ENCODE measurements at regions not wholly inside any gene's neighbourhood (a gene's known extent, or its start where the extent isn't known, plus 50 kb on each side); places are given as distances from the start of the nearest gene placed in this dataset.
A peak's percentile ranks its signal among the peaks of the same experiment; 100 is the strongest.
"Not testable (repeated sequence)": the region's sequence is repeated elsewhere in the genome, so short reads cannot be mapped to it uniquely, and the experiment has no call there.

DNA sequence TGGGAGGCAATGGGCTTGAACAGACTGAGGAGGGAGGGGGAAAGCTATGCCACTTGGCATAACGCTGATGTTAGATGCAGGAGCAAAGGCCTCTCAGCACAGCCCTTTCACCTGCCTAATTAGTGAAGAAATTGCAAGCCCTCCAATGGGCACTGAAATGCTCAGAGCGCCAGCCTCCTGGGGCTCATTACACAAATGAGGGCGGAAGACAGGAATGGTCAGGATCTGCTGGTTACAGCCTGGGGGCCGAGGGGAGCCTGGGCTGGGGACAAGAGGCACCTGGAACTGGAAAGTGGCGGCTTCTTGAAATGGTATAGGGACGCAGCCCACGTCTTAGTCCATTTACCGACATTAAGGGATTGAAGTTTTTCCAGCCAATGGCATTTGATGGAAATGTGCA is 50.2 kb upstream of the PLET1 start:
- no peak for DNase-seq (ENCODE audit: low read depth)

DNA sequence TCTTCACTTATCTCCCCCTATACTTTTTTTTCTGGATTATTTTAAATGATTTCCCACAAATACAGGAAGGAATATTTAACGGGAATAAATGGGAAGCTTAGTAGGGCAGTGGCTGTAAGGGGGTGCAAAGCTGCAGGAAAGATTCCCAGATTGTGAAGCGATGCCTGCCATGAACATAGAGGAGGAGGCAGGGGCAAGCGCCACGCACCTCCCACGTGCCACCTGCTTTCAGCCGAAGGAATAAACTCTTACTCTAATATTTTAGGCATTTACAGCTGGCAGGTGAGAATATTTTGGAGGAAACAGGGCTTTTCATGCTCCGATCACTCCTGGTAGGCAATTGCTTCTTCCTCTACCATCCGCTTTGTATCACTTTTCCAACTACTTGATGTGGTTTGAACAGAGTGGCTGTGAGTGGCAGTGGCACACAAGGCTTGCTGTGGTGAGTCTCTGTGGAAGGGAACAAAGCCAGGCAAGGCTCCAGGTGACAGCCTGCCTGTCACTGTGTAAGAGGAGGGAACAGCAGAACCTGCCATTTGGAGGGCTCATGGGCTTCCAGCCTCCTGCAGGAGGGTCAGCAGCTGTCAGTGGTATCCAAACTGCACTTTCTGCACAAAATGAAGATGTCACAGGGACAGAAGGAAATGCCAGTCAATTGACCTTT is 54.5 kb upstream of the PLET1 start:
- DNase-seq (ENCODE audit: low read depth) = no peak

DNA sequence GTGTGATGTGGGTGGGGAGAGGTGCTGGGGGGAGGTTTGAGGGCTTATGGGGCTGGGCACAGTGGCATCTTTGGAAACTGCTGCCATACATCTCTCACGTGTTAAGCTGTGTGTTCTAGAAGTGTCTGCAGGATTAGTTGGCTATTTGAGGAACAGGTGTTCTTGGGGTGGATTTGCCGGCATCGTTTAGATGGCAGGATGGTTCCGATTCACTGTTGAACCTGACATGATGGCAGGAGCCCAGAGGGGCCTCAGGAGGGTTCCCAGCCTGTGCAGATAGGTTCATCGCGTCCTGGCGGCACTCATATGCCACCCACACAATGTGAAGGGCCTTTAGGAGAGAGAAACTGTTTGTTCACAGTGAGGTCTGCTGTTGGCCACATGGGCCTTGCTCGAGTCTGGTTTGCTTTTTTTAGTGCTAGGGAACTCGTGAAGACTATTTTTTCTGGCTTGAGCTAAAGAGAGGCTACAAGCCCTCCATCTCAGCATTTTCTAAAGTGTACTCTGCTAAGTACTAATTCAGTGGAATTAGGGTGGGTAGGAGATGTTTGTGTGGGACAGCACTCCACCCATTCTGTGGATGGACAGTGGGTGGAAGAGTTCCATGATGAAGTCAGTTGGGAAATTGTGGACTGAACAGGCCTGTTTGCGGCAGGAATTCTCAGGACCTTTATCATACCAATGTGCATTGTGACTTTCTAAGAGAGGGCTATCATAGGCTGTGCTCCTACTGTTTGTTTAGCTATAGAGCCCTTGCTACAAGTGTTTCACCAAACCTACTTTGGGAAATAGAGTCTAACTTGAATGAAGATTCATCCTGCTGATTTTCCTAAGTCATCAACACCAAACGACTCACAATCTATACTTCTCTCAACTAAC is 55.4 kb upstream of the PLET1 start:
- no peak for DNase-seq (ENCODE audit: low read depth)

DNA sequence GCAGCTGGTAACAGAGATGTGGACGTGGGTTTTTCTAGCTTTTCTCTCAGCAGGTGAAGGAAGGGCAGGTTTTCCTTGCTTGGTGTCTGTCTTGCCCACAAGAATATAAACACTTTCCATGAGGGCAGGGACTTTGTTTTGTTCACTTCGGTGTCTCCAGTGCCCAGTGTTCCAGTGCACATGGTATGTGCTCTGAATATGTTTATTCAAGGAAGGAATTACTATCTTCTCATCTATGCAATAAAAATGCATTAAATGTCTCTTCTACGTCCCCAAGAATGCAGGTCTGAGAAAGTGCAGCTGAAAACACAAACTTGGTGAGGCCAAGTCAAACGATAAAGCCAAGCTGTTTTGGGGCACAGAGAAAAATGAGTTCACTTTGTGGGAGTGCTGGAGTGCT is 56.3 kb upstream of the PLET1 start:
- no peak for DNase-seq (ENCODE audit: low read depth)

DNA sequence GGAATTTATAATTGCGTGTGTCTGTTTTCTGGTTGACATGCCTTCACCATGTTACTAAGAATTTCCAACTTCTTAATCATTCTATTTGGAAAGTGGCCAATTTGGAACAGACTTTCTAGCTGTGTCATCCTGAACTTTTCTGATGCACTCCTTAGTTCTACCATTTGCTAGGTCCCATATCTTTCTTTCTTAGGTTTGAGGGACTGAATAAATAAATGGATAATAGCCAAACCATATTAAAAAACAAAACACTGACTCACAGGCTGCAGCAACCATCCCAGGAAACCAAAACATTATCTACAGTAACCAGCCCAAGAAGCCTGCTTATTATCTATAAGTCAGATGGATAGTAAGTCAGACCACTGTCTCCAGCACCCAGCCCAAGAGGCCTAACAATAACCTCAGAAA is 57.5 kb upstream of the PLET1 start:
- peak; percentile 85 for DNase-seq (ENCODE audit: low read depth)

DNA sequence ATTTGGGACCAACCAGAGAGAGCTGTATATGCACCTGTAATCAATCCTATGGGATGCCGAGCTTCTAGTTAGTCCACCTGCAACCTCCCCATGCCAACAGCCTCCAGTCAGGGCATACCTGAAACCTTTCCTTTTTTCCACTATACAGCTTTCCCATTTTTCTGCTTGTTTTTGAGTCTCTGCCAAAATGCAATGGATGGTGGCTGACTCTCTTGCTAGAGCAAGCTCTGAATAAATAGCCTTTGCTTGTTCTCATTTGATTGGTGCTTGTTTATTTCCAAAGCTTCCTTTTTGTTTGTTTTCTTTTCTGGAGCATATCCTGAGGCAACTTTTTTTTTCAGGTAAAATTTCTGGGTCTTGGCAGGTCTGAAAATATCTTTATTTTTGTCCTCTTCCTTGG is 58.0 kb upstream of the PLET1 start:
- DNase-seq (ENCODE audit: low read depth) = no peak

DNA sequence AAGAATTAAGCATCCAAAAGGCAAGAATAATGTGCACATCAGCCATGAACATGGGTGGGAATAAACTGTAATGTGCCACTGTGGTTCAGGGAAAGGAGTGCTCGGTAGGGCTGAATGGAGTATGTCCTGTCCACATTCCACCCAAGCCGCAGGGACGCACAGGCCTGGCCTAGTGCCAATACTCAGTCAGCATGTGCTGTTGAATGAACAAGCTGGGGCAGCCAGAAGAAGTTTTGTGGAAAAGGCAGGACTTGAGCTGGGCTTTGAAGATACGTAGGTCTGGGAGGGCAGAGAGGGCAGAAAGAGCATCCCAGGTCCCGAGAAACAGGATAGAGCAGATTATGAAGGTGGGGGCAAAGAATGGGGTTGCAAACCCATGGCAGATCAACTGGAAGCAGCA is 60.0 kb upstream of the PLET1 start:
- peak; percentile 77 for DNase-seq (ENCODE audit: low read depth)

DNA sequence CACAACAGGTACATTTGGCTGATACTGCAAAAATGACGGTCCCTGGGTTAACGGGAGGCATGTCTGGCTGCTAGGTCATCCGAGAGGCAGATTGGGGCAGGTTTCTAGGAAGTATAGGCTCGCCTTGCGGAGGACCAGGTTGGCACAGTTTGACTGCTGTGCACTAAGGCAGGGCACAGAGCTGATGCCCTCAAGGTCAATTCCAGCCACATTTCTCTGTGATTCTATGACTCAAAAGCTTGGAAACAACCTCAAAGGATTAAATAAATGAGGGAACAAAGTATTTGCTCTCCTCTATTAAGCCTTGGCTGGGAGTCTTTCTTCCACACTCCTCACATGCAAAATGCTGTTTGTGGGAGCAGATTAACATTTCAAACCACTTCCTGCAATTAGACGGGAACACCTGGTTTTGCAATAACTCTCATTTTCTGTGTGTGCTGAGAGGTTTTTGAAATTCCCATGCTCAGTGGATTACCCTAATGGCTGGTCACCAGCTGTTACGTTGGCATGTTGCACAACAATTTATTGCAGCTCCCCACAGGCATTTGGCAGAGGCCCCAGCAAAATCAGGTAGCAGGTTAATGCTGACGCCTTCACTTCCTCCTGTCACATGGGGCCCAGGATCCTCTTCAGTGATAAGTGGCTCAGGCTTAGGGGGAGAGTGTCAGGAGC is 61.0 kb upstream of the PLET1 start:
- peak; percentile 48 for DNase-seq (ENCODE audit: low read depth)

DNA sequence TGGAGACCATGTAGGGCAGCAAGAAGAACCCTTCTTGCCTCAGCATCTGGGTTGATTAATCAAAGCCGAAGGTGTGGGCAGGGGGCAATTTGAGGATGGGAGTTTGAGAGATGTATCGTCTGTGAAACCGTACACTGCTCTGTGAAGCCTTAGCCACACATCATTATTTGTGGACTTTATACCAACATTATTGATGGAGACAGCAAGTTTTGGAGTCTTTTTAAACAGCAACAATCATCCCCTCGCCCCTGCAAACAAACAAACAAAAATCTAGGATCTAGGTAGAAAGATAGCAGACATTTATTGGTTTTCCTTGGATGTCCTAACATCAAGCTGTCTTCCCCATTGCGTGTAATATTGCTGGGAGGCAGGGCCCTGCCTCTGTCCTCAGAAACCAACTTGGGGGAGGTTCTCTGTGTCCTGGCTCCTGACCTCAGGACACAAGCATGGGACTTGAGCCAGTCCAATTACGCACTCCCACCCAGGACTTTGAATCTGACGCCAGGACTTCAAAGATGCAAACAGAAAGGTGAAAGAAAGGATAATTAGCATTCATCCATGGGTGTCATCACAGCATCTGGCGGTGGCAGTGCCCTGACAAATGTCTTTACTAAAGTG is 61.6 kb upstream of the PLET1 start:
- DNase-seq (ENCODE audit: low read depth) = no peak

DNA sequence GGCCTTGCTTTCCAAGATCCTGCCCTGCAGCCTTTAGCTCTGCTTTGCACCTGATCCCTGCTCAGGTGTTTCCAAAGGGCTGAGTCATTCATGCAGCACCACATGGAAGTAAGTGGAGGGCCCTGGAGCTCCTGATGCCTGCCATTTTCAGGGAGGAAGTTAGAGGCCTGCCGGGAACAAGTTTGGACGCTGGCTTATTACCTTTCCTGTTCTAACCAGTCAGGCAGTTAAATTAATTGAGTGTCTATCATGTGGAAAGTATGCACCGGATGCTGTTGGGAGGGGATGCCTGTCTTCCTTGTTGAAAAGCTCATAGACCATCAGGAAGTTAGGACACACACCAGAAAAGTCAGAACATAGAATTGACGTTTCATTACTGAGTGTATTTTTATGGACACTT is 73.7 kb upstream of the PLET1 start:
- no peak for DNase-seq (ENCODE audit: low read depth)

DNA sequence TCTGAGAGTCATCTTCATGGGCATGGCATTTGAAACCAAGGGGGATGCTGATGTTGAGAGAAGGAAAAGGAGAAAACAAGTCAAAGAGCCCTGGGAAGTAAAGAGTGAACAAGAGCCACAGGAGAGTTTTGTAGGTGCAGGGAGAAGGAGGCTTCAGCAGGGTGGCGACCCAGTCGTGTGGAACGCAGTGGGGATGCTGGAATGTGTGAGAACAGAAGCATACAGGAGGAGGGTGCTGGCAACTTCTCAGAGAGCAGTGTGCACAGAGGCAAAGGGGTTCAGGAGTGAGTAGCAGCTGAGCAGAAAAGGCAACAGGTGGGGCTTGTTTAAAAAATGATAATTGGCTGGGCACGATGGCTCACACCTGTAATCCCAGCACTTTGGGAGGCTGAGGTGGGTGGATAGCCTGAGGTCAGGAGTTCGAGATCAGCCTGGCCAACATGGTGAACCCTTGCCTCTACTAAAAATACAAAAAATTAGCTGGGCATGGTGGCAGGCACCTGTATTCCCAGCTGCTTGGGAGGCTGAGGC is 75.8 kb upstream of the PLET1 start:
- DNase-seq (ENCODE audit: low read depth) = no peak

DNA sequence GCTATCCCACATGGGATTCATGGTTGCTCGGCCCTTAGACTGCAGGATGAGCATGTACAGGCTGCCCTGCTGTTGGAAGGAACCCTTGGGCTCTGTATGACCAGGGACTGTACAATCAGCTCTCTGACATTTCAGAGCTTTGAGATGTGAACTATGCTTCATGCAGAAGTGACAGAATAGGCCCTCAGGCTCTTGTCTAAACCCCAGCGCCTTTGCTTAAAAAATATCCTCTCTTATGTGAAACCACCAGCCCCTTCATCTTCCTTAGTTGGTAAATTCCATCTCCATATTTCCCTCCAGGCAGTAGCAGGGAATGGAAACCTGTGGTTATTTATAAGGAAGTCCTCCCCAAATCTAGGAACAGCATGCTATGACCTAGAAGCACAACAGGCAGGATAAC is 78.9 kb upstream of the PLET1 start:
- no peak for DNase-seq (ENCODE audit: low read depth)

DNA sequence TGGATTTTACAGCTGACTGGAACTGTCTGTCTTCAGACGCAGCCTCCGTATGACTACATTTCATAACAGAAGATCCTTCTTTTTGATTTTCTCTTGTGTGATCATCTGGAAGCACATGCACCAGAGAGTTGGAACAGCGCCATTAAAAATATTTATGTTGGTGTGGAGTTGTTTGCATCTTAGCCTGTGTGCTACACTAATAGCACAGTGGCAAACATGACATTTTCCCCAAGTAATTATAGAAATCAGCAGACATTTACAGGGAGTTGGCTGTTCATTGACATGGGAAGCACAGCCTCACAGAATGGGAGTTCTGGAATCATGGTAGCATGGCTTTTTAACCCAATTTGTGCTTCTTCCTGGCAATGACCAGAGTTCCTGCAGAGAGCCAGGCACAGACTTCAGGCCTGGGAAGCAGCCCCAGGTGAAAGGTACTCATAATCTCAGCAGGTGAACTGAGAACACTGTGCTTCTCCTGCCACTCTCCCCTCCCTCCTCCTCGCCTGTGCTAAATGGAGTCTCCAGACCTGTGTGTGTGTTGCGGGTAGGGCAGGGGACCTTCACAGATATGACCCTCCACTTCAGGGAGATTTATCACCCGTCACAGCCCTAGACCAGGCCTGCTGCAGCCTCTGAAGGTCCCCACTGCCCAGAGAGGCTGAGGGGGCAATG is 82.8 kb upstream of the PLET1 start:
- DNase-seq (ENCODE audit: low read depth) = no peak

DNA sequence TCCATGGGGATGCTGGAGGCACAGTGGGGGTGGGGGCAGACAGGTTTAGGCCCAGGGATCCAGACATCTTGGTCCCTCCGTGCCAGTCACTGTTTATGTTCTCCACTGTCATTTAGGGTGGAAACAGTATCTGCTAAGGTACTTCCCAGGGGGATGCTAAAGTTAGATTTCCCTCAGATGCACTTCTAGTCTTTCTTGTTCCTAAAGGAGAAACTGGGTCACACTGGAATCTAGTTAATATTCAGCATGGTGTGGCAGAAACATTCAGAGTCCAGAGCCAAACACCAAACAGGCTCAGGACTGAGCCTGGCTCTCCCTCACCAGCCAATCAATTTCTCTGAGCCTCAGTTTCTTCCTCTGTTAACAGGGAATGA is 83.4 kb upstream of the PLET1 start:
- no peak for DNase-seq (ENCODE audit: low read depth)

DNA sequence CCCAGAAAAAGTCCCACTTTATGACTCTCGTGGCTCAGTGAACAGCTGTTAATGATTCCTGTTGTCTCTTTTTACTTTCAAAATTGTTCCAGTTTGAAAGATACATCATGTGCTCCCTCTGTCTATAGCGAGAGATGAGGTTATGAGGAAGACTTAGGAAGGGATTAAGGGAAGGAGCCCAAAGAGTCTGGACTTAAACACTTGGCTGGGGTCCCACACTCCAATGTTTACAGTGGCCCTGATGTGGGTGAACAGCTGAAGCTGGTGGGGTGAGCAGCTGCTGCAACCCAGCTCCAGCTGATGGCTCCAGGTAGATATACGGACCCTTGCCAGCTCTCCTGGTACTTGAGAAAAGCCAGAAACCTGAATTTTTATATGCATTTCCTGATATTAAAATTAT is 84.5 kb upstream of the PLET1 start:
- DNase-seq (ENCODE audit: low read depth) = no peak

DNA sequence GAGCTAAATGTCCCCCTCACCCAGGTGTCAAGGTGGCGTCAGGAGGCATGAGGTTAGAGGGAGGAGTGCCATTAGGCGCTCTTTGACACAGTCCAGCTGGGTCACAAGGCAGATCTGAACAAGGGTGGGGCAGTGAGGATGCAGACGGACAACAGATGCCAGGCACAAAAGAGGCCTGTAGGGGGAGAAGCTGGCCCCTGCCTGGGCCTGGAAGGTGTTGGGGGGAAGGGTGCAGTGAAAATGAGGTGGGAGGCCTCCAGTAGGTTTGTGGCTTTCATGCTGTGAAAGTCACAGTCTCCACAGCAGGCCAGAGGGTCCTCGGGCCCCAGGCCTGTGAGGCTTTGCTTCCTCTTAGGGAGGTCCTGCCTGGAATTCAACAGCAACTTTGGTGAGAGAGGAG is 85.0 kb upstream of the PLET1 start:
- no peak for DNase-seq (ENCODE audit: low read depth)

DNA sequence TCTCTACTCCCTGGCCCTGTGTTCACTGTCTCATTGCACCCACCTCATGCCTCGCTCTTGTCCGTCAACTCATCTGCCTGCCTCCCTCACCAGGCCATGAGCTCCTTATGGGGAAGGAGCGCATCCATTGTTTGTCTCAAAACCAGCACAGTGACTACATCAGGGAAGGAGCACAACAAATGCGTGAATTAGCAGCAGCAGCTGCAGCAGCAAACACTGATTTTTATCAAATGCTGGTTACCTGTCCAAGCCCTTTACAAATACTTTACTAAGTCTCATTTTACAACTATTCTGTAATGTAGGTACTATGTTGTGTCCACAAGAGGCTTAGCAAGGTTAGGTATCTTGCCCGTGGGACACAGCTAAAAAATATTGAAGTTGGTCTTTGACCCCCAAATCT is 85.9 kb upstream of the PLET1 start:
- DNase-seq (ENCODE audit: low read depth) = no peak

DNA sequence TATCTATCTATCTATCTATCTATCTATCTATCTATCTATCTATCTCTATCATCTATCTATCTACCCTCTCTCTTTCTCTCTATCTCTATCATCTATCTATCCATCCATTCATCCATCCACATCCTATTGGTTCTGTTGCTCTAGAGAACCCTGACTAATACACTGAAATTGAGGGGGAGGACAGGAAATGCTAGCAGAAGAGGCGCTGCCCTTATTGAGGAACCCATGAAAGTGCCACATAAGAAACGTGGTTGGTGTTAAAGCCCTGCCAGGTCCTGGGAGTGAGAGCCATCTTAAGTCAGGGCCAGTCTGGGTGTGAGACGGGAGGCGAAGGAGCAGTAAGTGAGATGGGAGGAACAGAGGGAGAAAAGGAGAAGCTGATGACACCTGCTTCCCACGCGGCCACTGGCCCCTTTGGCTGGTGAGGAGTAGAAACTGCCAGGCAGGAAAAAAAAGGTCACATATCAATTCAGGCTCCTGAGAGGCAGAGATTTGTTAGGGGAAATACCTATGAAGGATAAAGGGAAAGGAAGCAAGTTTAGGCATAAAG is 87.9 kb upstream of the PLET1 start:
- no peak for DNase-seq (ENCODE audit: low read depth)

DNA sequence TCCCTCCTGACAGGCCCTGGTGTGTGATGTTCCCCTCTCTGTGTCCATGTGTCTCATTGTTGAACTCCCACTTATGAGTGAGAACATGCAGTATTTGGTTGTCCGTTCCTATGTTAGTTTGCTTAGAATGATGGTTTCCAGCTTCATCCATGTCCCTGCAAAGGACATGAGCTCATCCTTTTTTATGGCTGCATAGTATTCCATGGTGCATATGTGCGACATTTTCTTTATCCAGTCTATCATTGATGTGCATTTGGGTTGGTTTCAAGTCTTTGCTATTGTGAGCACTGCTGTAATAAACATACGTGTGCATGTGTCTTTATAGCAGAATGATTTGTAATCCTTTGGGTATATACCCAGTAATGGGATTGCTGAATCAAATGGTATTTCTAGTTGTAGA is 90.8 kb upstream of the PLET1 start:
- DNase-seq (ENCODE audit: low read depth) = not testable (repeated sequence)

DNA sequence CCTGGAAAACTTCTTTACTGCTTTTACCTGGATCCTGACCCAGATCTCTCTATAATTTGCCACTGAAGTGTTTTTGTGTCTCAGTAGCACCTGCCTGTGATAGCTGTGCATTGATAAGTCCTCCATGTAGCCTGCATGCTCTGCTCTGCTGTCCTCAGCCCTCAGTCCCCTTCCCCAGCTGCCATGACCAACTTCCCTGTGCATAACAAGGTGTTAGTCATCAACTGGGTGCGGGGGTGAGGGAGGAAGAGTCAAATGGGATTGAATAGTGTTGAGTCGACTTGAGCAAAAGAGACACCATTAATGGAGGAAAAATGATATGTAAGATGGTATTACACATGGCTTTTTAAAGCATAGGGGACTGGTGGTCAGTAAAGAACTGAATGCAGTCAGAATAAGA is 92.2 kb upstream of the PLET1 start:
- no peak for DNase-seq (ENCODE audit: low read depth)

DNA sequence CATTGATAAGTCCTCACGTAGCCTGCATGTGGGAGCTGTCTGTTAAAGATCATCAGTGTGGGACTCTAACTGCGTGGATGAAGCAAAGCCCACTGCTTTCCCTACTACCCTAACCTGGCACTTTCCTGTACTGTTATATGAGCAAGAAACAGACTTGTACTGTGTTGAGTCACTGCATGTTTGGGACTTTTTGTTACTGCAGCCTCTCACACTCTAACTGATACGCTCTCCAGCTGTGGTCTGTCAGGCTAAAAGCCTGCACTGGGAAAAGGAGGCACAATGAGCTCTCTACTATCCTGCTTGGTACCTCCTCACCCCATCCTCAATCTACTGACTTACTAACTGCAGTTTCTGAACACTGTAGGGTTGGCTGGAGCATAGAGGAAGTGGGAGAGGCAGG is 93.7 kb upstream of the PLET1 start:
- DNase-seq (ENCODE audit: low read depth) = no peak

DNA sequence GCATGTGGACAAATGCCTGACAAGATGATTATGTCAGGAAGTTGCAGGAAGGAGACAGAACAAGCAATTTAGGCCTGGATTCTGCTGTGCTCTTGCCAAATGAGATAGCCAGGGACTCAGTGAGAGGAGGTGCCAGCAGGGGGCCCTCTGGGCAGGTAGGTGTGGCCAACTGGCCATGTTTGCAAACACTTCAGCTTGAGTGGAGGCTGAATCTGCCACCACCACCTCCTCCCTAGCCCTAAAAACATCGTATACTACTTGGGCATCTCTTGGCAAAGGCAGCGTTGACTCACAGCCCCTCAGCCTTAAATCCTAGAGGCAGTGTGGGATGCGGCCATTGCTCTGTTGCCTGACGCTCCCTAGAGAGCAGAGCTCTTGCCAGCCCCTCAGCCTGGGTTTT is 95.1 kb upstream of the PLET1 start:
- no peak for DNase-seq (ENCODE audit: low read depth)

Measured in non-pigmented ciliary epithelial cell (primary cell).